Panc1 (cell line): ENCODE measurements at regions not wholly inside any gene's neighbourhood (a gene's known extent, or its start where the extent isn't known, plus 50 kb on each side); places are given as distances from the start of the nearest gene placed in this dataset.

Source experiments
- ATAC-seq: fragments of 200-7000 bp; cut with Tn5 transposase; 2 replicates; pipeline ENCODE4 v1.9.1; 2020; ENCODE audit warnings: mild to moderate bottlenecking, moderate library complexity
- BruUV-seq: library from RNA; stranded (reverse); fragments of 400-500 nt; replicated peaks from 2 replicates; lab custom pipeline; 2021; lab: Mats Ljungman, UMichigan
- CTCF ChIA-PET: fragments of 300-600 bp; sonication (Branson Sonifier 250); formaldehyde crosslinking; loops from one replicate; lab custom pipeline; 2022; ENCODE audit warnings: antibody characterized with exemption; lab: Charles Lee
- POLR2A ChIA-PET: fragments of 300-600 bp; sonication (Branson Sonifier 250); formaldehyde crosslinking; loops from one replicate; lab custom pipeline; 2022; ENCODE audit warnings: antibody characterized with exemption; lab: Charles Lee
- DNase-seq: peaks from one replicate; pipeline ENCODE4 v3.0.0-alpha.2; 2010; ENCODE audit warnings: low read depth, low spot score
- H3K27ac ChIP-seq: 2 replicates; pipeline ENCODE4 v1.5.1; 2011; ENCODE audit warnings: mild to moderate bottlenecking, low read length, inconsistent platforms
- H3K27me3 ChIP-seq: fragments of 200-500 bp; sonication (Bioruptor generic); 2 replicates; pipeline ENCODE4 v1.6.0; 2014; ENCODE audit warnings: low read length, inconsistent platforms; ENCODE audit not compliant: control insufficient read depth, insufficient read depth
- H3K36me3 ChIP-seq: fragments of 200-500 bp; sonication (Bioruptor generic); 2 replicates; pipeline ENCODE4 v1.5.1; 2014; ENCODE audit warnings: inconsistent platforms, mild to moderate bottlenecking, low read length, moderate library complexity; ENCODE audit not compliant: control insufficient read depth, insufficient read depth
- H3K4me1 ChIP-seq: 2 replicates; pipeline ENCODE4 v1.5.1; 2011; ENCODE audit warnings: inconsistent platforms, mild to moderate bottlenecking, low read length, moderate library complexity; ENCODE audit not compliant: control insufficient read depth, insufficient read depth
- H3K4me3 ChIP-seq, 2 experiments: 2 replicates each; pipeline ENCODE4 v1.5.1; 2011 to 2012; ENCODE audit warnings: low read depth in 2 of 2, low read length in 2 of 2, mild to moderate bottlenecking in 2 of 2, inconsistent platforms in 1 of 2, moderate library complexity in 1 of 2
- H3K9me3 ChIP-seq: fragments of 200-500 bp; sonication (Bioruptor generic); 2 replicates; pipeline ENCODE4 v1.5.1; 2014; ENCODE audit warnings: low read depth, mild to moderate bottlenecking, inconsistent platforms, low read length, moderate library complexity; ENCODE audit not compliant: control insufficient read depth, insufficient read depth
- CTCF ChIP-seq: fragments of 450-650 bp; IDR thresholded peaks from 2 replicates; pipeline ENCODE4 v1.5.1; 2017; ENCODE audit warnings: mild to moderate bottlenecking
- POLR2AphosphoS5 ChIP-seq: IDR thresholded peaks from 2 replicates; pipeline ENCODE4 v1.6.1; 2012; ENCODE audit warnings: mild to moderate bottlenecking, low read depth, low read length, moderate library complexity
- REST ChIP-seq, 2 experiments: IDR thresholded peaks; 2 replicates each; pipeline ENCODE4 v1.6.1; 2011 to 2012; ENCODE audit warnings: low read depth in 2 of 2, control low read depth in 1 of 2, low read length in 1 of 2, mild to moderate bottlenecking in 1 of 2, moderate library complexity in 1 of 2; ENCODE audit not compliant: insufficient read depth in 1 of 2
- SIN3A ChIP-seq: IDR thresholded peaks from 2 replicates; pipeline ENCODE4 v1.6.1; 2012; ENCODE audit warnings: low read depth, mild to moderate bottlenecking, low read length, moderate library complexity, borderline replicate concordance; ENCODE audit not compliant: insufficient read depth
- TCF7L2 ChIP-seq: IDR thresholded peaks from 2 replicates; pipeline ENCODE4 v1.6.1; 2011; ENCODE audit warnings: mild to moderate bottlenecking, low read depth, low read length, inconsistent platforms
- in situ Hi-C: cut with HindIII; loops from 2 replicates; pipeline ENCODE4 v1.10.0; 2016; ENCODE audit warnings: low sequenced_read_pairs, low pct_unique_long_range_greater_than_20kb
- intact Hi-C: fragments of 100-400 bp; cut with micrococcal nuclease; formaldehyde crosslinking; loops from one replicate; pipeline ENCODE4 v1.10.0; 2022; ENCODE audit not compliant: unreplicated experiment

- no peaks in the 10 kb centered on the region for H3K36me3 ChIP-seq
These were observed 1928.6 kb downstream of the PCDH9 start for GRCh38 chr13:65301506-65301905.

GRCh38 chr13:65300220-65300619 lies 1929.9 kb downstream of the PCDH9 start:
- ChIA-PET POLR2A (no interaction called here), CTCF (no interaction called here)
- H3K27me3 ChIP-seq: no peaks in the 10 kb centered on the region
- no TSS peak for BruUV-seq
- intact Hi-C loops: loop anchor here (10.0 kb wide), 1 partner anchor 55 kb away; no protein-coding TSS in a partner anchor
- no peaks in the 10 kb centered on the region for H3K36me3 ChIP-seq
- no peak for TF ChIP-seq REST (IDR thresholded peaks at IDR 0.05; ENCODE audit: insufficient read depth in 1 of 2, low read depth in 2 of 2, low read length in 1 of 2)
- TF ChIP-seq CTCF: no peak
- no peak for TF ChIP-seq TCF7L2
- no peak for TF ChIP-seq POLR2AphosphoS5
- no peak for TF ChIP-seq SIN3A
- no peak overlapping the region for H3K27ac ChIP-seq
- H3K4me1 ChIP-seq: no peaks in the 10 kb centered on the region
- ATAC-seq (no peak), DNase-seq (no peak)
- in situ Hi-C loops: no loop called here
- H3K4me3 ChIP-seq: no peak overlapping the region
- H3K9me3 ChIP-seq: no peaks in the 10 kb centered on the region

More at GRCh38 chr13:65301506-65301905, 1928.6 kb downstream of the PCDH9 start:
- Histone ChIP-seq H3K4me3 (no peak overlapping the region), H3K27ac (no peak overlapping the region), H3K9me3 (no peaks in the 10 kb centered on the region), H3K27me3 (no peaks in the 10 kb centered on the region), H3K4me1 (no peaks in the 10 kb centered on the region)
- intact Hi-C loops (loop anchor here (10.0 kb wide), 1 partner anchor 57 kb away; no protein-coding TSS in a partner anchor), in situ Hi-C loops (no loop called here)
- CTCF ChIA-PET: no interaction called here
- no peak for ATAC-seq
- BruUV-seq: no TSS peak
- POLR2A ChIA-PET: no interaction called here
- no peak for TF ChIP-seq REST (IDR thresholded peaks at IDR 0.05; ENCODE audit: insufficient read depth in 1 of 2, low read depth in 2 of 2, low read length in 1 of 2)
- DNase-seq: no peak
